ENCODE measurements at regions not wholly inside any gene's neighbourhood (a gene's known extent, or its start where the extent isn't known, plus 50 kb on each side); places are given as distances from the start of the nearest gene placed in this dataset.

DNA sequence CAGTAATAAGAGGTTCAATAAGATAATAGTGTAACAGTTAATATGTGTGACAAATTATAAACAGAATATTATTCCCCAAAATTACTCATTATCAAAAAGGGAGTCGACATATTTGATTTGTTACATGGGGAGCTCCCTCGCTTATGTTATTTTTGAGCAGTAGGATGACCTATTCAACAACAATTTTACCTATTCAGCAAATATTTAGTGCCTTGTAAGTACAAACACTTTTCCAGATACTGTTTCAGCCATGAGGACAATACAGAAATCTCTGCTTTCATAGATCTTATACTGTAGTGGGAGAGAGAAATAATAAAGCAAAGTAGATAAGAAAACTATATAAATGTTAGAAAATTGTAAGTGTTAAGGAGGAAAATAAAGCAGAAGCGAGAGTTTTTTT is 1342.8 kb upstream of the WWC1 start:
- no peak for TF ChIP-seq POLR2A (IDR thresholded peaks at IDR 0.05)
- TF ChIP-seq, protein P1, sequence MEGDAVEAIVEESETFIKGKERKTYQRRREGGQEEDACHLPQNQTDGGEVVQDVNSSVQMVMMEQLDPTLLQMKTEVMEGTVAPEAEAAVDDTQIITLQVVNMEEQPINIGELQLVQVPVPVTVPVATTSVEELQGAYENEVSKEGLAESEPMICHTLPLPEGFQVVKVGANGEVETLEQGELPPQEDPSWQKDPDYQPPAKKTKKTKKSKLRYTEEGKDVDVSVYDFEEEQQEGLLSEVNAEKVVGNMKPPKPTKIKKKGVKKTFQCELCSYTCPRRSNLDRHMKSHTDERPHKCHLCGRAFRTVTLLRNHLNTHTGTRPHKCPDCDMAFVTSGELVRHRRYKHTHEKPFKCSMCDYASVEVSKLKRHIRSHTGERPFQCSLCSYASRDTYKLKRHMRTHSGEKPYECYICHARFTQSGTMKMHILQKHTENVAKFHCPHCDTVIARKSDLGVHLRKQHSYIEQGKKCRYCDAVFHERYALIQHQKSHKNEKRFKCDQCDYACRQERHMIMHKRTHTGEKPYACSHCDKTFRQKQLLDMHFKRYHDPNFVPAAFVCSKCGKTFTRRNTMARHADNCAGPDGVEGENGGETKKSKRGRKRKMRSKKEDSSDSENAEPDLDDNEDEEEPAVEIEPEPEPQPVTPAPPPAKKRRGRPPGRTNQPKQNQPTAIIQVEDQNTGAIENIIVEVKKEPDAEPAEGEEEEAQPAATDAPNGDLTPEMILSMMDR (IDR thresholded peaks at IDR 0.05) = no peak
- Histone ChIP-seq H3K27me3 (no peaks in the 10 kb centered on the region), H3K9me3 (no peaks in the 10 kb centered on the region), H3K4me3 (no peak overlapping the region), H3K4me1 (no peaks in the 10 kb centered on the region), H3K36me3 (no peaks in the 10 kb centered on the region), H3K27ac (no peak overlapping the region)
- DNase-seq (no peak), ATAC-seq (no peak)
- 68% methylated on average over 3 of the region's 3 CpGs for WGBS (ENCODE audit: insufficient coverage, low coverage, low lambda C conversion rate, missing lambda C conversion rate)
- intact Hi-C loops (cut with DNase I) = no loop called here

DNA sequence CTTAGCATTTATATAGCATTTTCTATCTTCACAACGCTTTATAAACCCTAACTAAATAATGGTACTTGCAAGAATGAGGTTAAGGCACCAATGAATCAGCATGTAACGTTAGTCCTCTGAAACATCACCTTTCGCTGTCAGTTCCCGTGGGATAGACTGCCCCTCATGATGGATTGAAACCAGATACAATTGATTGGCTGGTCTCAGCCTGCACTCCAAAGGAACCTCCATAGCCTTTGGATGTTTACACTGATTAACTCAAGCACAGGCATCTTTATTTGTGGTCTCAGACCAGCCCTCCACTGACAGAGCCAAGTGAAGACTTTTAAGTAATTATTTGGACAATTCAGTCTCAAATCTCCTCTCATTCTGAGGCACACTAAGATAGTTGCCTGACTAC is 1339.4 kb upstream of the WWC1 start:
- Histone ChIP-seq H3K27ac (no peak overlapping the region), H3K9me3 (no peaks in the 10 kb centered on the region), H3K36me3 (no peaks in the 10 kb centered on the region), H3K4me3 (no peak overlapping the region), H3K4me1 (no peaks in the 10 kb centered on the region), H3K27me3 (no peaks in the 10 kb centered on the region)
- ATAC-seq (no peak), DNase-seq (no peak)
- TF ChIP-seq, protein P1 (IDR thresholded peaks at IDR 0.05) = no peak
- TF ChIP-seq POLR2A (IDR thresholded peaks at IDR 0.05) = no peak
- WGBS (ENCODE audit: insufficient coverage, low coverage, low lambda C conversion rate, missing lambda C conversion rate) = 37% methylated on average over 3 of the region's 4 CpGs
- intact Hi-C loops (cut with DNase I) = no loop called here

DNA sequence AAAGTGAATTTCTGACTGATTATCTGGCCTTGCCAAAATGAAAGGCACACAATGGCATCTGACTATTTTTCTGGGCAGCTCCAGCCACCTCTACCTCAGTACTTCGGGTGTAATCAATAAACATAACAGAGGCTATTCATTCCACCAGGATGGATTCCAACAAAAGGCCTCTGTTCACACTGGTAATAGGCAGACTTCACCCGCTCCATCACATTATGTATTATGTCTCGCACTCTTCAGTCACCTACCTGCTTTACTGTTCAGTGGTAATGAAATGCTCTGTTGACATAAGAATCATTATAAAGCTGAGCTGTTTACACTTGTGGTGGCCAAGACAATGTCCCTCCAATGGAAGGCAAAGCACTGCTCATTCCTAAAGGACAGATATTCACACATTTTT is 1333.7 kb upstream of the WWC1 start:
- ATAC-seq = peak in 1 of 4 donors; percentile 13
- H3K9me3 ChIP-seq = no peaks in the 10 kb centered on the region
- H3K4me3 ChIP-seq = no peak overlapping the region
- H3K4me1 ChIP-seq = no peaks in the 10 kb centered on the region
- TF ChIP-seq, protein P1 (IDR thresholded peaks at IDR 0.05) = no peak
- no peak for TF ChIP-seq POLR2A (IDR thresholded peaks at IDR 0.05)
- intact Hi-C loops (cut with DNase I) = no loop called here
- no peaks in the 10 kb centered on the region for H3K36me3 ChIP-seq
- WGBS (ENCODE audit: insufficient coverage, low coverage, low lambda C conversion rate, missing lambda C conversion rate) = 51% methylated on average over 3 of the region's 3 CpGs
- H3K27ac ChIP-seq = no peak overlapping the region
- H3K27me3 ChIP-seq = no peaks in the 10 kb centered on the region
- no peak for DNase-seq

DNA sequence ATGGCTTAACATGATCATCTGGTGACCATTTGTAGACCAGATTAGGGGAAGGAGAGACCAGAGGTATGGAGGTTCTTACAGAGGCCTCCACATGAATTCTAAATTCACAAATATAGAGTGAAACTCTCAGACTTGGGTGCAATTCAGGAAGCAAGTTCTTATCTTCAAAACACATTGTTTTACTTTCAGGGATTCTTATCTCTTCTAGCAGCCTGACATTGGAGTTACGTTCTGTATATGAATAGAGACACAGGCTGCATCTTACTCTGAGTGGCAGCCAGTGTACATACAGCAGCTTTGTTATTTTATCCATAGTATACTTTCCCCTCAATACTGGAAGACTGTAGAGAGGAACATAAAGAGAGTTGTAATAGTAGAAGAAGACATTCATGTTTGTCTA is 1331.7 kb upstream of the WWC1 start:
- Histone ChIP-seq H3K4me1 (no peaks in the 10 kb centered on the region), H3K27me3 (no peaks in the 10 kb centered on the region), H3K4me3 (no peak overlapping the region), H3K36me3 (no peaks in the 10 kb centered on the region), H3K27ac (no peak overlapping the region), H3K9me3 (no peaks in the 10 kb centered on the region)
- DNase-seq = no peak
- 16% methylated on average over 1 of the region's 1 CpG for WGBS (ENCODE audit: insufficient coverage, low coverage, low lambda C conversion rate, missing lambda C conversion rate)
- no peak for TF ChIP-seq POLR2A (IDR thresholded peaks at IDR 0.05)
- TF ChIP-seq, protein P1 (IDR thresholded peaks at IDR 0.05) = no peak
- intact Hi-C loops (cut with DNase I) = no loop called here
- no peak for ATAC-seq

DNA sequence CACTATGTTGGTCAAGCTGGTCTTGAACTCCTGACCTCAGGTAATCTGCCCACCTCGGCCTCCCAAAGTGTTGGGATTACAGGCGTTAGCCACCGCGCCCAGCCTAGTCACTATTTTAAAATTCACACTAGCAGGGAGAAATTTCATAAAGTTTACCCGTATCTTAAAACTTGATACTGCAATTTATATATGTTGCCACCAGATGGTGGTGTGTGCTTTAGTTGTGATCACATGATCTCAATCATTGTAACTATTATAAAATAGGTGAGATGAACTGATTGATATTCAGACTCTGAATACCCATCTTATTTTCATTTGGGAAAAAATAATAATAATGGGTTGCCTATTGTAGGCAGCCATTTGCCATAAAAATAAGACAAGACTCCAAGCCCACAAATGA is 1330.4 kb upstream of the WWC1 start:
- no peak for TF ChIP-seq POLR2A (IDR thresholded peaks at IDR 0.05)
- TF ChIP-seq, protein P1 (IDR thresholded peaks at IDR 0.05) = peak in 2 of 4 donors; percentile 6 to 18

More for the DNA sequence above, 1330.4 kb upstream of the WWC1 start:
- intact Hi-C loops (cut with DNase I) = no loop called here
- Histone ChIP-seq H3K4me3 (no peak overlapping the region), H3K27ac (no peak overlapping the region), H3K27me3 (no peaks in the 10 kb centered on the region), H3K9me3 (no peaks in the 10 kb centered on the region), H3K4me1 (no peaks in the 10 kb centered on the region), H3K36me3 (no peaks in the 10 kb centered on the region)
- WGBS (ENCODE audit: insufficient coverage, low coverage, low lambda C conversion rate, missing lambda C conversion rate) = 77% methylated on average over 5 of the region's 5 CpGs
- DNase-seq = no peak
- no peak for ATAC-seq
